BJ (cell line): ENCODE measurements at regions not wholly inside any gene's neighbourhood (a gene's known extent, or its start where the extent isn't known, plus 50 kb on each side); places are given as distances from the start of the nearest gene placed in this dataset.
"Not testable (repeated sequence)": the region's sequence is repeated elsewhere in the genome, so short reads cannot be mapped to it uniquely, and the experiment has no call there.

Experiments used
- CTCF ChIA-PET: fragments of 350-600 bp; formaldehyde crosslinking; extraction: SDS; loops from one replicate; lab custom pipeline; 2021; ENCODE audit warnings: antibody characterized with exemption, inconsistent platforms; lab: Yijun Ruan, JAX
- POLR2A ChIA-PET: fragments of 300-600 bp; sonication (Branson Sonifier 250); formaldehyde crosslinking; extraction: SDS; loops from one replicate; lab custom pipeline; 2021; ENCODE audit warnings: antibody characterized with exemption; lab: Charles Lee
- DNase-seq: peaks from one replicate; pipeline ENCODE4 v3.0.0-alpha.2; 2011; ENCODE audit warnings: low read depth
- H3K27me3 ChIP-seq: 2 replicates; pipeline ENCODE4 v1.6.0; 2011; ENCODE audit warnings: low read length; ENCODE audit not compliant: control insufficient read depth, insufficient read depth
- H3K36me3 ChIP-seq: 2 replicates; pipeline ENCODE4 v1.5.1; 2011; ENCODE audit warnings: low read length; ENCODE audit not compliant: control insufficient read depth, insufficient read depth
- H3K4me3 ChIP-seq: 2 replicates; pipeline ENCODE4 v1.5.1; 2011; ENCODE audit warnings: low read depth, mild to moderate bottlenecking, control low read depth, low read length
- TF ChIP-seq, protein P1 (sequence below): IDR thresholded peaks from 2 replicates; pipeline ENCODE4 v1.5.1; 2011; ENCODE audit warnings: low read depth, mild to moderate bottlenecking, control low read depth, inconsistent platforms, low read length, moderate library complexity; ENCODE audit not compliant: insufficient read depth

DNA sequence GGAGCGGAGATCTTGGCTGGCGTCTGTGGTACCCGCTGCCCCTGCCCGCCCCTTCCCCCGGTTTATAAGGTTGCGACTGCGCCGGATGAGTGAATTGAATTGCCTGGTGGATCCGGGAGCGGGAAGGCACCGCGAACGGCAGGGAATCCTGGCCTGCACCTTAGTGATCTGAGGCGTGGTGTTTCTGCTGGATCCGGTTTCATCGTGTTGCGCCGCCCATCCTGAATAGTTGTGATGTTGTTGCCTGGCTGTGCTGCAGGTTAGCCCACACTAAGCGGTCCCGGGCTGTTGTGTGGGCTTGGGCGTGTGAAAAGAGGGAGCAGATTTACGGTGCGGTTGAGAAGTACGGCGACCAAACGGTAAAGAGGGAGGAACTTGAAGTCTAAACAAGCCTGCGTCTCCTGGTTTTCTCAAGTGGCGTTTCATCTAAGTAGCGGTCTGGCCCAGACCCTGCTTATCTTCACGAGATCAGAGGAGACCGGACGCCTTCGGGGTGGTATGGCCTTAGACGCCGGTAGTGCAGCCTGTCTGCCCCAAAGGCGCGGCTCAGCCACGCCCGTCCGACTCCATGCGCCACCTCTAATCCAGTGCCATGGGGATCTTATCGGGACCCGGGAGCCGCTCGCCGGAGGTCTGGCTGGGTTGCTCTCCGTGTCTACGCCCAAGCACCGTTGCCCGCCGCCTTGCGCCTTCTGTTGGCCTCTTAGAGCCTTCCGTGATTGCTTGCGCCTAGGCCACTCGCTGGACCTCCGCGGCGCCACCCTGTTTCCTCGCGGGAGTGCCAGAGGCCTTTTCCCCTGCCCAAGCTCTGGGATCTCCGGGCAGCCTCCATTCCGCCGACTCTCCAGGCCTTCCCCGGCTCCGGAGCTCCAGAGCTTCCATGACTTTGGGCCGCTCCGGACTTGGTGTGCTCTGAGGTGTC lies 87.5 kb upstream of the RHOU start:
- DNase-seq = no peak
- H3K4me3 ChIP-seq = peak overlapping the region; percentile 44
- CTCF ChIA-PET = interaction anchor here (0.6 kb wide), 1 partner anchor 17 kb away, joined by 4 read pairs; no protein-coding TSS in a partner anchor
- no peaks in the 10 kb centered on the region for H3K36me3 ChIP-seq
- TF ChIP-seq, protein P1, sequence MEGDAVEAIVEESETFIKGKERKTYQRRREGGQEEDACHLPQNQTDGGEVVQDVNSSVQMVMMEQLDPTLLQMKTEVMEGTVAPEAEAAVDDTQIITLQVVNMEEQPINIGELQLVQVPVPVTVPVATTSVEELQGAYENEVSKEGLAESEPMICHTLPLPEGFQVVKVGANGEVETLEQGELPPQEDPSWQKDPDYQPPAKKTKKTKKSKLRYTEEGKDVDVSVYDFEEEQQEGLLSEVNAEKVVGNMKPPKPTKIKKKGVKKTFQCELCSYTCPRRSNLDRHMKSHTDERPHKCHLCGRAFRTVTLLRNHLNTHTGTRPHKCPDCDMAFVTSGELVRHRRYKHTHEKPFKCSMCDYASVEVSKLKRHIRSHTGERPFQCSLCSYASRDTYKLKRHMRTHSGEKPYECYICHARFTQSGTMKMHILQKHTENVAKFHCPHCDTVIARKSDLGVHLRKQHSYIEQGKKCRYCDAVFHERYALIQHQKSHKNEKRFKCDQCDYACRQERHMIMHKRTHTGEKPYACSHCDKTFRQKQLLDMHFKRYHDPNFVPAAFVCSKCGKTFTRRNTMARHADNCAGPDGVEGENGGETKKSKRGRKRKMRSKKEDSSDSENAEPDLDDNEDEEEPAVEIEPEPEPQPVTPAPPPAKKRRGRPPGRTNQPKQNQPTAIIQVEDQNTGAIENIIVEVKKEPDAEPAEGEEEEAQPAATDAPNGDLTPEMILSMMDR = 0 out of 2 replicates have a peak, but pooled peaks have one; percentile 6
- H3K27me3 ChIP-seq = no peaks in the 10 kb centered on the region
- POLR2A ChIA-PET = no interaction called here

- ChIA-PET POLR2A (no interaction called here), CTCF (interaction anchor here (0.7 kb wide), 1 partner anchor 16 kb away, joined by 5 read pairs; no protein-coding TSS in a partner anchor)
- DNase-seq = no peak
- Histone ChIP-seq H3K27me3 (no peaks in the 10 kb centered on the region), H3K36me3 (no peaks in the 10 kb centered on the region), H3K4me3 (peak overlapping the region; percentile 44)
- TF ChIP-seq, protein P1 = no peak
These were observed 86.5 kb upstream of the RHOU start for GRCh38 chr1:228648647-228649383.

- POLR2A ChIA-PET = no interaction called here
- Histone ChIP-seq H3K36me3 (no peaks in the 10 kb centered on the region), H3K4me3 (no peak overlapping the region), H3K27me3 (no peaks in the 10 kb centered on the region)
- TF ChIP-seq, protein P1 = no peak
- CTCF ChIA-PET = no interaction called here
- no peak for DNase-seq
These were observed 85.1 kb upstream of the RHOU start for GRCh38 chr1:228650141-228650540.

- ChIA-PET CTCF (no interaction called here), POLR2A (no interaction called here)
- Histone ChIP-seq H3K4me3 (no peak overlapping the region), H3K36me3 (no peaks in the 10 kb centered on the region), H3K27me3 (no peaks in the 10 kb centered on the region)
- no peak for DNase-seq
- TF ChIP-seq, protein P1 = no peak
These were observed 84.3 kb upstream of the RHOU start for GRCh38 chr1:228650946-228651345.

DNA sequence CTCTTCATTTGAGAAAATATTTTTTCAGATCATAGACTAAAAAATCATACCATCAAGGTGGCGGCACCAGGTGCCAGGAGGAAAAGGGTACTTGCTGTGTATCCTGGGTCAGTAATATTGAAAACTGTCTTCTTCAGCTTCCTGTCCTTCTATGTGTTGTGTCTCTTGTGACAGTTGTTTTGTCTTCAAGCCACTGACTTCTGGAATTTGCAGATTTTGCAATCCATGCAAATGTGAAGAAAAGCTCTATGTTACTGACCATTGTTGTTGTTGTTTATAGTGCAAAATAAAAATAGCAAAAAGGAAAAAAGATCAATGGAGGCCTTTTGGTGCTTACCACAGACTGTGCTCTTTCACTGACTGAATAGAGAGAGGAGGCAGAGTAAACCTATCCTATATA lies 83.2 kb upstream of the RHOU start:
- Histone ChIP-seq H3K27me3 (no peaks in the 10 kb centered on the region), H3K4me3 (no peak overlapping the region), H3K36me3 (no peaks in the 10 kb centered on the region)
- ChIA-PET POLR2A (no interaction called here), CTCF (interaction anchor here (0.7 to 1.2 kb wide), 2 partner anchors 12 to 538 kb away, joined by 4 read pairs; no protein-coding TSS in a partner anchor)
- TF ChIP-seq, protein P1 = no peak
- no peak for DNase-seq

GRCh38 chr1:228653057-228653456 lies 82.2 kb upstream of the RHOU start:
- H3K4me3 ChIP-seq, DNase-seq, POLR2A ChIA-PET, H3K36me3 ChIP-seq, H3K27me3 ChIP-seq: not testable (repeated sequence)
- CTCF ChIA-PET = interaction anchor here (0.6 kb wide), 1 partner anchor 9 kb away, joined by 4 read pairs; no protein-coding TSS in a partner anchor
